PC-9 (cell line): ENCODE measurements at regions not wholly inside any gene's neighbourhood (a gene's known extent, or its start where the extent isn't known, plus 50 kb on each side); places are given as distances from the start of the nearest gene placed in this dataset.

Experiments used
- EZH2 ChIP-seq: fragments of 200-600 bp; sonication (generic); IDR thresholded peaks from 2 replicates; pipeline ENCODE4 v1.8.0; 2017; ENCODE audit warnings: antibody characterized with exemption, low read depth
- TF ChIP-seq, protein P1 (sequence below): fragments of 200-600 bp; sonication (generic); conservative IDR thresholded peaks from 2 replicates; pipeline ENCODE4 v1.6.1; 2017; ENCODE audit warnings: mixed run types, antibody characterized with exemption, mild to moderate bottlenecking, moderate library complexity

DNA sequence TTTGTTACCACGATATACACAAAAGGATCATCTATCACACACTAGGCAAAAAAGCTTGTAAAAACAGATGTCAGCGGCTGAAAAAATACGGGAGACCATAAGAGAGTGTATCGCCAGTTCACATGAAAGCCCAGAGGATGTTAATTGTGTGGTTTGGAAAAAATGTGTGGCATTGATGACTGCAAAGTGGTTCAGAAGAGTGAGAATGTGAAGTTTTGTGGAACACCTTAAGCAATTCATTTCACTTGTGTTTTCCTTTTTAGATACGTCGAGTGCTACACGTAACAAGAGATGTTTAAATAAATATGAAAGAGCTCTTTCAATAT is 61.7 kb upstream of the DAPL1 start:
- TF ChIP-seq EZH2, result no peak
- TF ChIP-seq, protein P1, sequence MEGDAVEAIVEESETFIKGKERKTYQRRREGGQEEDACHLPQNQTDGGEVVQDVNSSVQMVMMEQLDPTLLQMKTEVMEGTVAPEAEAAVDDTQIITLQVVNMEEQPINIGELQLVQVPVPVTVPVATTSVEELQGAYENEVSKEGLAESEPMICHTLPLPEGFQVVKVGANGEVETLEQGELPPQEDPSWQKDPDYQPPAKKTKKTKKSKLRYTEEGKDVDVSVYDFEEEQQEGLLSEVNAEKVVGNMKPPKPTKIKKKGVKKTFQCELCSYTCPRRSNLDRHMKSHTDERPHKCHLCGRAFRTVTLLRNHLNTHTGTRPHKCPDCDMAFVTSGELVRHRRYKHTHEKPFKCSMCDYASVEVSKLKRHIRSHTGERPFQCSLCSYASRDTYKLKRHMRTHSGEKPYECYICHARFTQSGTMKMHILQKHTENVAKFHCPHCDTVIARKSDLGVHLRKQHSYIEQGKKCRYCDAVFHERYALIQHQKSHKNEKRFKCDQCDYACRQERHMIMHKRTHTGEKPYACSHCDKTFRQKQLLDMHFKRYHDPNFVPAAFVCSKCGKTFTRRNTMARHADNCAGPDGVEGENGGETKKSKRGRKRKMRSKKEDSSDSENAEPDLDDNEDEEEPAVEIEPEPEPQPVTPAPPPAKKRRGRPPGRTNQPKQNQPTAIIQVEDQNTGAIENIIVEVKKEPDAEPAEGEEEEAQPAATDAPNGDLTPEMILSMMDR, result no peak
